HEK293 (cell line): ENCODE measurements at regions not wholly inside any gene's neighbourhood (a gene's known extent, or its start where the extent isn't known, plus 50 kb on each side); places are given as distances from the start of the nearest gene placed in this dataset.

Source experiments
- CTCF ChIA-PET: fragments of 350-600 bp; formaldehyde crosslinking; extraction: SDS; loops from one replicate; lab custom pipeline; 2021; ENCODE audit warnings: antibody characterized with exemption; lab: Yijun Ruan, JAX
- POLR2A ChIA-PET: fragments of 300-600 bp; formaldehyde crosslinking; extraction: SDS; loops from one replicate; lab custom pipeline; 2020; ENCODE audit warnings: antibody characterized with exemption, inconsistent platforms; lab: Yijun Ruan, JAX
- H3K27ac ChIP-seq: fragments of 200-500 bp; sonication (Bioruptor generic); 2 replicates; pipeline ENCODE4 v1.5.1; 2014; ENCODE audit warnings: low read depth, low read length, control low read depth, inconsistent platforms; ENCODE audit errors: extremely low read depth
- H3K36me3 ChIP-seq, 2 experiments: fragments of 200-500 bp in 1 of 2; sonication (Bioruptor generic) in 1 of 2; 1 replicate in 1 of 2; 2 replicates in 1 of 2; pipeline ENCODE4 v1.5.1; 2014 to 2017; ENCODE audit warnings: inconsistent platforms in 2 of 2, low read length in 2 of 2; ENCODE audit not compliant: control insufficient read depth in 2 of 2, insufficient read depth in 1 of 2
- H3K4me1 ChIP-seq: fragments of 200-500 bp; sonication (Bioruptor generic); 2 replicates; pipeline ENCODE4 v1.5.1; 2014; ENCODE audit warnings: mild to moderate bottlenecking, low read length, inconsistent platforms; ENCODE audit not compliant: control insufficient read depth, insufficient read depth
- H3K4me3 ChIP-seq: 2 replicates; pipeline ENCODE4 v1.5.1; 2011; ENCODE audit warnings: low read depth, mild to moderate bottlenecking, control low read depth, low read length, moderate library complexity
- H3K9me3 ChIP-seq: fragments of 200-500 bp; sonication (Bioruptor generic); 2 replicates; pipeline ENCODE4 v1.5.1; 2014; ENCODE audit warnings: low read depth, low read length, inconsistent platforms; ENCODE audit not compliant: control insufficient read depth, insufficient read depth
- AEBP2 ChIP-seq: fragments of 450-650 bp; formaldehyde crosslinking; IDR thresholded peaks from 2 replicates; pipeline ENCODE4 v1.5.1; 2016; ENCODE audit warnings: missing biosample characterization, missing genetic modification characterization, borderline replicate concordance
- GLIS1 ChIP-seq: fragments of 450-650 bp; formaldehyde crosslinking; IDR thresholded peaks from 2 replicates; pipeline ENCODE4 v1.5.1; 2016; ENCODE audit warnings: missing biosample characterization, missing genetic modification characterization
- HOXC10 ChIP-seq: sonication (generic); formaldehyde crosslinking; IDR thresholded peaks from 2 replicates; pipeline ENCODE4 v1.8.1; 2023; ENCODE audit warnings: mild to moderate bottlenecking, missing genetic modification reagents
- PRDM10 ChIP-seq: fragments of 450-650 bp; formaldehyde crosslinking; IDR thresholded peaks from 2 replicates; pipeline ENCODE4 v1.5.1; 2016; ENCODE audit warnings: missing biosample characterization, missing genetic modification characterization
- ZBTB11 ChIP-seq: fragments of 450-650 bp; formaldehyde crosslinking; conservative IDR thresholded peaks from 2 replicates; pipeline ENCODE4 v1.5.1; 2016; ENCODE audit warnings: low read depth, missing biosample characterization, missing genetic modification characterization
- ZBTB44 ChIP-seq: fragments of 450-650 bp; IDR thresholded peaks from 2 replicates; pipeline ENCODE4 v1.5.1; 2018; ENCODE audit warnings: missing biosample characterization, mild to moderate bottlenecking, missing genetic modification characterization
- ZNF112 ChIP-seq: fragments of 450-650 bp; formaldehyde crosslinking; IDR thresholded peaks from 2 replicates; pipeline ENCODE4 v1.5.0; 2017; ENCODE audit warnings: missing biosample characterization, missing genetic modification characterization
- ZNF114 ChIP-seq: fragments of 450-650 bp; formaldehyde crosslinking; IDR thresholded peaks from 2 replicates; pipeline ENCODE4 v1.5.0; 2017; ENCODE audit warnings: missing biosample characterization, missing genetic modification characterization
- ZNF140 ChIP-seq: fragments of 450-650 bp; formaldehyde crosslinking; IDR thresholded peaks from 2 replicates; pipeline ENCODE4 v1.5.1; 2016; ENCODE audit warnings: missing biosample characterization, missing genetic modification characterization
- ZNF16 ChIP-seq: fragments of 450-650 bp; formaldehyde crosslinking; IDR thresholded peaks from 2 replicates; pipeline ENCODE4 v1.5.1; 2016; ENCODE audit warnings: low read depth, missing biosample characterization, missing genetic modification characterization
- ZNF19 ChIP-seq: fragments of 450-650 bp; formaldehyde crosslinking; IDR thresholded peaks from 2 replicates; pipeline ENCODE4; 2016; ENCODE audit warnings: missing biosample characterization, missing genetic modification characterization, low read depth
- ZNF292 ChIP-seq: fragments of 450-650 bp; formaldehyde crosslinking; IDR thresholded peaks from 2 replicates; pipeline ENCODE4 v1.5.1; 2016; ENCODE audit warnings: low read depth, missing biosample characterization, missing genetic modification characterization, borderline replicate concordance
- ZNF335 ChIP-seq: fragments of 450-650 bp; formaldehyde crosslinking; conservative IDR thresholded peaks from 2 replicates; pipeline ENCODE4 v1.5.1; 2016; ENCODE audit warnings: missing biosample characterization, missing genetic modification characterization
- ZNF366 ChIP-seq: fragments of 450-650 bp; formaldehyde crosslinking; conservative IDR thresholded peaks from 2 replicates; pipeline ENCODE4 v1.5.1; 2016; ENCODE audit warnings: missing biosample characterization, missing genetic modification characterization
- ZNF426 ChIP-seq: fragments of 450-650 bp; formaldehyde crosslinking; IDR thresholded peaks from 2 replicates; pipeline ENCODE4 v1.5.1; 2017; ENCODE audit warnings: missing biosample characterization, missing genetic modification characterization, mild to moderate bottlenecking, inconsistent platforms, moderate library complexity
- ZNF530 ChIP-seq: fragments of 450-650 bp; formaldehyde crosslinking; IDR thresholded peaks from 2 replicates; pipeline ENCODE4 v1.5.1; 2016; ENCODE audit warnings: low read depth, missing biosample characterization, missing genetic modification characterization
- ZNF596 ChIP-seq: fragments of 450-650 bp; IDR thresholded peaks from 2 replicates; pipeline ENCODE4 v1.5.0; 2018; ENCODE audit warnings: missing biosample characterization, mild to moderate bottlenecking, missing genetic modification characterization, moderate library complexity
- ZNF623 ChIP-seq: fragments of 450-650 bp; formaldehyde crosslinking; IDR thresholded peaks from 2 replicates; pipeline ENCODE4 v1.5.1; 2016; ENCODE audit warnings: missing biosample characterization, missing genetic modification characterization
- ZNF670 ChIP-seq: fragments of 450-650 bp; formaldehyde crosslinking; IDR thresholded peaks from 2 replicates; pipeline ENCODE4 v1.5.1; 2016; ENCODE audit warnings: missing biosample characterization, missing genetic modification characterization, low read depth
- ZNF707 ChIP-seq: fragments of 450-650 bp; formaldehyde crosslinking; IDR thresholded peaks from 2 replicates; pipeline ENCODE4 v1.5.1; 2016; ENCODE audit warnings: missing biosample characterization, missing genetic modification characterization
- ZSCAN4 ChIP-seq: fragments of 450-650 bp; formaldehyde crosslinking; IDR thresholded peaks from 2 replicates; pipeline ENCODE4 v1.5.1; 2017; ENCODE audit warnings: missing biosample characterization, missing genetic modification characterization
- ZXDB ChIP-seq: fragments of 450-650 bp; formaldehyde crosslinking; IDR thresholded peaks from 2 replicates; pipeline ENCODE4 v1.5.1; 2016; ENCODE audit warnings: missing biosample characterization, missing genetic modification characterization

GRCh38 chr16:66003201-66003600, 363.3 kb upstream of the CDH5 start:
- H3K4me3 ChIP-seq, result no peak overlapping the region
- H3K9me3 ChIP-seq, result no peaks in the 10 kb centered on the region
- no peak for TF ChIP-seq ZBTB11 (tag by site-specific recombination)
- no peak for TF ChIP-seq ZNF670 (tag by site-specific recombination)
- no peak for TF ChIP-seq ZNF623 (tag by site-specific recombination)
- no peak for TF ChIP-seq ZNF707
- TF ChIP-seq ZBTB44, result no peak
- no peak for TF ChIP-seq ZXDB (tag by site-specific recombination)
- no peak for TF ChIP-seq ZNF292 (tag by site-specific recombination)
- TF ChIP-seq, all 188 proteins: peak for 0
- Histone ChIP-seq H3K4me1 (no peaks in the 10 kb centered on the region), H3K27ac (no peak overlapping the region), H3K36me3 (no peaks in the 10 kb centered on the region)
- ChIA-PET CTCF (interaction anchor here (1.0 kb wide), 1 partner anchor 655 kb away, joined by 3 read pairs; no protein-coding TSS in a partner anchor), POLR2A (no interaction called here)

- TF ChIP-seq ZNF16 (tag by site-specific recombination), result no peak
- no peak for TF ChIP-seq HOXC10 (CRISPR knock-in tag)
- no peak for TF ChIP-seq ZNF140
- TF ChIP-seq ZNF426 (tag by site-specific recombination), result no peak
- Histone ChIP-seq H3K9me3 (no peaks in the 10 kb centered on the region), H3K27ac (no peak overlapping the region), H3K4me3 (no peak overlapping the region), H3K4me1 (no peaks in the 10 kb centered on the region), H3K36me3 (no peaks in the 10 kb centered on the region)
- CTCF ChIA-PET, result no interaction called here
- POLR2A ChIA-PET, result no interaction called here
Observed at GRCh38 chr16:66002601-66003000, 363.9 kb upstream of the CDH5 start.

- Histone ChIP-seq H3K27ac (no peak overlapping the region), H3K9me3 (no peaks in the 10 kb centered on the region), H3K4me1 (no peaks in the 10 kb centered on the region), H3K36me3 (no peaks in the 10 kb centered on the region), H3K4me3 (no peak overlapping the region)
- POLR2A ChIA-PET, result no interaction called here
- CTCF ChIA-PET, result no interaction called here
- no peak for TF ChIP-seq ZNF19 (tag by site-specific recombination)
- TF ChIP-seq ZNF335 (tag by site-specific recombination), result no peak
- TF ChIP-seq ZNF366 (tag by site-specific recombination), result no peak
- no peak for TF ChIP-seq PRDM10 (tag by site-specific recombination)
- TF ChIP-seq ZNF530 (tag by site-specific recombination), result no peak
- no peak for TF ChIP-seq AEBP2
- no peak for TF ChIP-seq ZNF112 (tag by site-specific recombination)
- TF ChIP-seq GLIS1 (tag by site-specific recombination), result no peak
- TF ChIP-seq ZNF596 (tag by site-specific recombination), result no peak
- no peak for TF ChIP-seq ZNF114 (tag by site-specific recombination)
- TF ChIP-seq ZSCAN4 (tag by site-specific recombination), result no peak
Observed at GRCh38 chr16:66001432-66001831, 365.1 kb upstream of the CDH5 start.
